GM19452 (cell line): ENCODE measurements at regions not wholly inside any gene's neighbourhood (a gene's known extent, or its start where the extent isn't known, plus 50 kb on each side); places are given as distances from the start of the nearest gene placed in this dataset.

Experiments used
- ATAC-seq: cut with Tn5 transposase; IDR thresholded peaks from one replicate; pipeline ENCODE4 v1.9.1; 2021; ENCODE audit not compliant: unreplicated experiment

- ATAC-seq = no peak
Observed at GRCh38 chr3:68328049-68328448, 604.3 kb downstream of the TAFA4 start.

GRCh38 chr3:68315964-68316363 lies 616.4 kb downstream of the TAFA4 start:
- ATAC-seq = no peak

GRCh38 chr3:68315546-68315945 lies 616.8 kb downstream of the TAFA4 start:
- no peak for ATAC-seq

GRCh38 chr3:68306571-68306970 lies 625.8 kb downstream of the TAFA4 start:
- ATAC-seq = no peak

- ATAC-seq = no peak
Observed at GRCh38 chr3:68295457-68295856, 636.9 kb downstream of the TAFA4 start.

- no peak for ATAC-seq
Observed at GRCh38 chr3:68290333-68290732, 635.9 kb upstream of the SUCLG2 start.

- no peak for ATAC-seq
Observed at GRCh38 chr3:68288085-68288484, 633.7 kb upstream of the SUCLG2 start.

- ATAC-seq = no peak
Observed at GRCh38 chr3:68287101-68287500, 632.7 kb upstream of the SUCLG2 start.

- no peak for ATAC-seq
Observed at GRCh38 chr3:68274286-68274685, 619.9 kb upstream of the SUCLG2 start.

- no peak for ATAC-seq
Observed at GRCh38 chr3:68271145-68271544, 616.7 kb upstream of the SUCLG2 start.

- no peak for ATAC-seq
Observed at GRCh38 chr3:68256635-68257223, 602.3 kb upstream of the SUCLG2 start.

GRCh38 chr3:68249265-68249664 lies 594.9 kb upstream of the SUCLG2 start:
- ATAC-seq = no peak

GRCh38 chr3:68242606-68243005 lies 588.2 kb upstream of the SUCLG2 start:
- ATAC-seq = no peak

GRCh38 chr3:68239542-68239941 lies 585.1 kb upstream of the SUCLG2 start:
- ATAC-seq = no peak

- ATAC-seq = no peak
Observed at GRCh38 chr3:68234076-68234780, 579.8 kb upstream of the SUCLG2 start.

- ATAC-seq = no peak
Observed at GRCh38 chr3:68228856-68229255, 574.4 kb upstream of the SUCLG2 start.

GRCh38 chr3:68220832-68221231 lies 566.4 kb upstream of the SUCLG2 start:
- ATAC-seq = no peak

GRCh38 chr3:68211637-68212036 lies 557.2 kb upstream of the SUCLG2 start:
- ATAC-seq = no peak

GRCh38 chr3:68210635-68211034 lies 556.2 kb upstream of the SUCLG2 start:
- no peak for ATAC-seq

- peak; percentile 66 for ATAC-seq
Observed at GRCh38 chr3:68207327-68207726, 552.9 kb upstream of the SUCLG2 start.

GRCh38 chr3:68206524-68207117 lies 552.2 kb upstream of the SUCLG2 start:
- no peak for ATAC-seq

- no peak for ATAC-seq
Observed at GRCh38 chr3:68186733-68187132, 532.3 kb upstream of the SUCLG2 start.

GRCh38 chr3:68176600-68176999 lies 522.2 kb upstream of the SUCLG2 start:
- no peak for ATAC-seq
